OCI-LY1 (cell line): ENCODE measurements at regions not wholly inside any gene's neighbourhood (a gene's known extent, or its start where the extent isn't known, plus 50 kb on each side); places are given as distances from the start of the nearest gene placed in this dataset.

Source experiments
- H2AFZ ChIP-seq: fragments of 200-600 bp; sonication (generic), shearing (Covaris generic); 2 replicates; pipeline ENCODE4 v1.6.0; 2014; ENCODE audit warnings: antibody characterized with exemption, mild to moderate bottlenecking, low read length
- H3F3A ChIP-seq: fragments of 200-600 bp; sonication (generic), shearing (Covaris generic); 2 replicates; pipeline ENCODE4 v1.6.0; 2014; ENCODE audit warnings: mild to moderate bottlenecking, antibody characterized with exemption, low read length, moderate library complexity; ENCODE audit not compliant: insufficient read depth
- H3K27ac ChIP-seq: fragments of 200-600 bp; sonication (generic); 2 replicates; pipeline ENCODE4 v1.5.1; 2014; ENCODE audit warnings: low read length, mixed run types, mild to moderate bottlenecking, low read depth; ENCODE audit not compliant: poor library complexity, severe bottlenecking
- H3K27me3 ChIP-seq: fragments of 200-600 bp; sonication (generic); 2 replicates; pipeline ENCODE4 v1.6.0; 2014; ENCODE audit warnings: antibody characterized with exemption, mild to moderate bottlenecking, low read length, moderate library complexity; ENCODE audit not compliant: insufficient read depth
- H3K36me3 ChIP-seq: fragments of 200-600 bp; sonication (generic); 2 replicates; pipeline ENCODE4 v1.6.1; 2014; ENCODE audit warnings: mild to moderate bottlenecking, antibody characterized with exemption, low read length, moderate library complexity, mixed read lengths; ENCODE audit not compliant: insufficient read depth
- H3K4me1 ChIP-seq: fragments of 200-600 bp; sonication (generic); 2 replicates; pipeline ENCODE4 v1.5.1; 2014; ENCODE audit warnings: mild to moderate bottlenecking, low read length, moderate library complexity; ENCODE audit not compliant: insufficient read depth, severe bottlenecking
- H3K4me2 ChIP-seq: fragments of 200-600 bp; sonication (generic), shearing (Covaris generic); 2 replicates; pipeline ENCODE4 v1.6.1; 2014; ENCODE audit warnings: low read length
- H3K4me3 ChIP-seq: fragments of 200-600 bp; sonication (generic); 2 replicates; pipeline ENCODE4 v1.5.1; 2014; ENCODE audit warnings: low read length, low read depth, mild to moderate bottlenecking, mixed read lengths; ENCODE audit not compliant: poor library complexity, severe bottlenecking
- H3K79me2 ChIP-seq: fragments of 200-600 bp; shearing (Covaris generic); 2 replicates; pipeline ENCODE4 v1.6.1; 2016; ENCODE audit warnings: mixed run types, low read length, mixed read lengths; ENCODE audit not compliant: insufficient read depth
- H3K9ac ChIP-seq: fragments of 200-600 bp; sonication (generic), shearing (Covaris generic); 2 replicates; pipeline ENCODE4 v1.6.1; 2014; ENCODE audit warnings: mild to moderate bottlenecking, low read length, mixed read lengths
- H3K9me2 ChIP-seq: fragments of 200-600 bp; sonication (generic), shearing (Covaris generic); 2 replicates; pipeline ENCODE4 v1.6.1; 2014; ENCODE audit warnings: low read depth, mild to moderate bottlenecking, low read length, mixed read lengths
- H3K9me3 ChIP-seq: fragments of 200-600 bp; shearing (Covaris generic); 2 replicates; pipeline ENCODE4 v1.6.1; 2014; ENCODE audit warnings: low read length, mixed read lengths
- H4K20me1 ChIP-seq: fragments of 200-600 bp; sonication (generic), shearing (Covaris generic); 2 replicates; pipeline ENCODE4 v1.6.0; 2016; ENCODE audit warnings: mild to moderate bottlenecking, low read length; ENCODE audit not compliant: insufficient read depth
- EZH2 ChIP-seq: fragments of 200-600 bp; sonication (generic), shearing (Covaris generic); IDR thresholded peaks from 2 replicates; pipeline ENCODE4 v1.8.0; 2017; ENCODE audit warnings: borderline replicate concordance, mixed run types, mild to moderate bottlenecking, antibody characterized with exemption, low read length, moderate library complexity, mixed read lengths
- TF ChIP-seq, protein P1 (sequence below): fragments of 200-600 bp; sonication (generic), shearing (Covaris generic); IDR thresholded peaks from 2 replicates; pipeline ENCODE4 v1.5.1; 2017; ENCODE audit warnings: mild to moderate bottlenecking, antibody characterized with exemption, low read length, moderate library complexity, mixed read lengths

GRCh38 chr2:75338461-75338860 is 139.1 kb upstream of the TACR1 start:
- TF ChIP-seq, protein P1, sequence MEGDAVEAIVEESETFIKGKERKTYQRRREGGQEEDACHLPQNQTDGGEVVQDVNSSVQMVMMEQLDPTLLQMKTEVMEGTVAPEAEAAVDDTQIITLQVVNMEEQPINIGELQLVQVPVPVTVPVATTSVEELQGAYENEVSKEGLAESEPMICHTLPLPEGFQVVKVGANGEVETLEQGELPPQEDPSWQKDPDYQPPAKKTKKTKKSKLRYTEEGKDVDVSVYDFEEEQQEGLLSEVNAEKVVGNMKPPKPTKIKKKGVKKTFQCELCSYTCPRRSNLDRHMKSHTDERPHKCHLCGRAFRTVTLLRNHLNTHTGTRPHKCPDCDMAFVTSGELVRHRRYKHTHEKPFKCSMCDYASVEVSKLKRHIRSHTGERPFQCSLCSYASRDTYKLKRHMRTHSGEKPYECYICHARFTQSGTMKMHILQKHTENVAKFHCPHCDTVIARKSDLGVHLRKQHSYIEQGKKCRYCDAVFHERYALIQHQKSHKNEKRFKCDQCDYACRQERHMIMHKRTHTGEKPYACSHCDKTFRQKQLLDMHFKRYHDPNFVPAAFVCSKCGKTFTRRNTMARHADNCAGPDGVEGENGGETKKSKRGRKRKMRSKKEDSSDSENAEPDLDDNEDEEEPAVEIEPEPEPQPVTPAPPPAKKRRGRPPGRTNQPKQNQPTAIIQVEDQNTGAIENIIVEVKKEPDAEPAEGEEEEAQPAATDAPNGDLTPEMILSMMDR: no peak
- no peak for TF ChIP-seq EZH2
- Histone ChIP-seq H3K4me1 (no peaks in the 10 kb centered on the region), H4K20me1 (no peaks in the 10 kb centered on the region), H3K9me3 (no peaks in the 10 kb centered on the region), H3K9ac (no peak overlapping the region), H3K27me3 (no peaks in the 10 kb centered on the region), H3F3A (no peaks in the 10 kb centered on the region), H3K9me2 (no peaks in the 10 kb centered on the region), H3K36me3 (no peaks in the 10 kb centered on the region), H2AFZ (no peak overlapping the region), H3K4me3 (no peak overlapping the region), H3K79me2 (no peaks in the 10 kb centered on the region), H3K4me2 (no peak overlapping the region), H3K27ac (no peak overlapping the region)

- H3F3A ChIP-seq: no peaks in the 10 kb centered on the region
- no peaks in the 10 kb centered on the region for H3K27me3 ChIP-seq
- TF ChIP-seq, protein P1: no peak
- no peak for TF ChIP-seq EZH2
- no peak overlapping the region for H3K4me2 ChIP-seq
- H3K36me3 ChIP-seq: no peaks in the 10 kb centered on the region
- no peak overlapping the region for H2AFZ ChIP-seq
- no peaks in the 10 kb centered on the region for H3K9me2 ChIP-seq
- H3K27ac ChIP-seq: no peak overlapping the region
- H3K4me1 ChIP-seq: no peaks in the 10 kb centered on the region
- no peaks in the 10 kb centered on the region for H3K79me2 ChIP-seq
- no peaks in the 10 kb centered on the region for H3K9me3 ChIP-seq
- no peaks in the 10 kb centered on the region for H4K20me1 ChIP-seq
- no peak overlapping the region for H3K9ac ChIP-seq
- no peak overlapping the region for H3K4me3 ChIP-seq
These were observed 138.3 kb upstream of the TACR1 start for GRCh38 chr2:75337619-75338018.

DNA sequence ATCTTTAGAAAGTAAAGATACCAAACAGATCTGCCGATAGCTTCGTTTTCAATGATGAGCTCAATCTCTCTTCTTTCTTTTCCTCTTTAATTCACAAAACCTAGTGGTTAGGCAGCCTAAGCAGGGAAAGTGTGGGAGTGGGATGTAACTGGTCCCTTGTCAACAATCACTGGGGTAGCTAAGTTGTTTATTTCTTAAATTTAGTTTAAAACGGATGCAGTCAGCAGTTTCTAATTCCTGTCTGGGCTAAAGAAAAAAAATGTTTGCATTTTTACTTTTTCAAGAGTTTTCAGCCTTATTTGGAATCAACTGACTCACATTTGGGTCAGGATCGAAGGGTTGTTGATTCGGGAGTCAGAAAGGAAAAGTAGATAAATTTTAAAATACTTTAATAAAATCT is 137.7 kb upstream of the TACR1 start:
- Histone ChIP-seq H3K79me2 (no peaks in the 10 kb centered on the region), H4K20me1 (no peaks in the 10 kb centered on the region), H3K4me1 (no peaks in the 10 kb centered on the region), H3K27me3 (no peaks in the 10 kb centered on the region), H3K4me3 (no peak overlapping the region), H3K27ac (no peak overlapping the region), H2AFZ (no peak overlapping the region), H3K9me3 (no peaks in the 10 kb centered on the region), H3K4me2 (no peak overlapping the region), H3F3A (no peaks in the 10 kb centered on the region), H3K36me3 (no peaks in the 10 kb centered on the region), H3K9ac (no peak overlapping the region), H3K9me2 (no peaks in the 10 kb centered on the region)
- TF ChIP-seq EZH2: no peak
- TF ChIP-seq, protein P1: no peak
